CD4-positive, alpha-beta T cell treated with Interleukin-2 at 100 ng/mL for 4 hours (primary cell): ENCODE measurements at regions not wholly inside any gene's neighbourhood (a gene's known extent, or its start where the extent isn't known, plus 50 kb on each side); places are given as distances from the start of the nearest gene placed in this dataset.

ENCODE experiments used
- DNase-seq: peaks from one replicate; pipeline ENCODE4 v3.0.0-alpha.2; 2020; ENCODE audit warnings: low spot score

- DNase-seq = no peak
These were observed 74.4 kb upstream of the ARHGAP32 start for GRCh38 chr11:129266536-129266935.

DNA sequence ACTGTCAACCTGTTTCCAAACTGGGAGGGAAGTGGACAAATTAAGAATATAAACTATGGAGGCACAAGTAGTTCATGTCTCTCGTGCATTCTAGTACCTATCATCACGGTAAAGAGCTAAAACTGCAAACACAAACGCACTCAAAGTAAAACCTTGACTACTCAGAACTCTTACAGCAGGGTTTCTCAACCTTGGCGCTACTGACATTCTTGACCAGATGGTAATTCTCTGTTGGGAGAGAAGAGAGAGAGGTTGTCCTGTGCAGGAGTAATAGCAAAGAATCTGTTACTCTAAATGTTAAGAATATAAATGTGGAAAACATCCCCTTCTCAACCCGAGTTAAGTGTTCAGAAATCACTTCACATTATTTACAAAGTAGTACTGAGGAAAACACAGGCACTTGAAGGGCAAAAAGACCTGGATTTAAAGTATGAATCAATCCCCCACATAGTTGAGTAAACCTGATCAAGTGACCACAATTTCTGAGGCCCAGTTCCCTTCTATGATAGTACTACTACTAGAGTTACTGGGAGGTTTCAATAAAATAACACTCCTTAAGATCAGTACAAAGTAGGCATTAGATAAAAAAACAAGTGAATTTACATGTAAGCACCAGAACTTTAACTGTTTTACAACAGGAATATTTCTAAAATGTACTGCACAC lies 73.1 kb upstream of the ARHGAP32 start:
- no peak for DNase-seq

- no peak for DNase-seq
These were observed 72.0 kb upstream of the ARHGAP32 start for GRCh38 chr11:129264114-129264513.

- no peak for DNase-seq
These were observed 68.6 kb upstream of the ARHGAP32 start for GRCh38 chr11:129260750-129261149.

- no peak for DNase-seq
These were observed 67.8 kb upstream of the ARHGAP32 start for GRCh38 chr11:129259931-129260348.

DNA sequence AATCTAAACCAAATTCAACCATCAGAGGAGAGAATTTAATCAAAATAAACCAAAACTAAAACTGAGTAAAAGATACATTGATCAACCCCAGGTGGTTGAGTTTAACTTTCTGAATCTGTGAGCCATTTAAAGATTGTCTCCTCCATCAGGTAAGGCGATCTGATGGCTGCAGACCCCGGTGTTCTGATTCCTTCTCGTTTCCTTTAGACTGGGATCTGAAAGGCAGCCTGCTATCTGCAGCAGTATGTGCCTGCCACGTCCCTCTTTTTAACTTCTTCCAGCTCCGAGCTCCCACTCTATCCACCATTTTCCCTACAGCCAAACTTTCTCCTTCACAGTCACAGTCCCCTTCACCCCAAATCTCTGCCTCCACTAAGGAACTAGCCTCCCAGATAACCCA lies 66.1 kb upstream of the ARHGAP32 start:
- DNase-seq = no peak

DNA sequence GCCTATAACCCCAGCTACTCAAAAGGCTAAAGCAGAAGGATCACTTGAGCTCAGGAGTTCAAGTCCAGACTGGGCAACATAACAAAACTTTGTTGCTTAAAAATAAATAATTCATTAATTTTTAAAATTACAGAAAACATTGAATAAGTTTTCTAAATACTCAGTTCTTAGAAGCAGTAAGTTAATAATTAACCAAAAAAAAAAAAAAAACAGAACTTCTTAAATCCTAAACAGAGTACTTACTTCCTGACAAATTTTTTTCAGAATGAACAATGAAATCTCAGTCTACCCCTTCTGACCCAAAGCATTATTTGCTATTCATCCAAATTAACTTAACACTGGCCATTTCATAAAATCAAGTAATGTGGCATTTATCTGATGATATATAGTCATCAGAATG lies 65.4 kb upstream of the ARHGAP32 start:
- DNase-seq = no peak

DNA sequence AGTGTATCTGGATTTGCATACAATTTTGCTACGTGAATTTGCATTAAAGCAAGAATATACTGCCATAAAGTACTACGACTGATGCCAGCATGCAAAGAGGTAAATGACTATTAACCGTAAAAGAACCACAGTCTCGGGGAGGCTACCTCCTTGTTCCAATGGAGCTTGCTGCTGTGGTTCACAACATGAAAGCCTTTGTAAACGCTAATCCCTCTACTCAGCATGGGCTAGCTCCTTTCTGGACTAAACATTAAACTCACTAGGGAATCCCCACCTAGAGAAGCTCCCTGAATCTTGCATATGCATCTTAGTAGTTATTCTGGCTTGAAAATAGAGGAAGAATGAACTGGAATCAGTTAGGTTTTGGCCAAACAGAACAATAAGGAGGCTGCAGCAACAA lies 60.5 kb upstream of the ARHGAP32 start:
- DNase-seq = no peak

DNA sequence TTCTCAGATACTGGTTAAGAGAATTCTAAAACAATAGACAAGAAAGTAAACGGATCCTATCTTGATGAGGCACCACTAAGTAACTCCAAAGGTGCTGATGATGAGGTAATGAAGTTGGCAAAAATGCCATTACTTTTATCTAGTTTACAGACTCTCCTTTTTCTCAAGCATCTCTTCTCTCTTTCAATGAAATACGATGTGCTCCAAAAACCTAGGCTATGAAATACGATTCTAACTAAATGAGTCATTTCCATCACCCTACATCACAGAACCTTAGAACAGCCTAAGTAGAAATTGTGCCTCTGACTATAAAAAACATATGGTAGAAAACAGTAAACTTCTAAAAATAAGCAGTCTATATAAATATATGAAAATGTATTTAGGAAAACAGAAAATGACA lies 58.9 kb upstream of the ARHGAP32 start:
- DNase-seq = no peak

DNA sequence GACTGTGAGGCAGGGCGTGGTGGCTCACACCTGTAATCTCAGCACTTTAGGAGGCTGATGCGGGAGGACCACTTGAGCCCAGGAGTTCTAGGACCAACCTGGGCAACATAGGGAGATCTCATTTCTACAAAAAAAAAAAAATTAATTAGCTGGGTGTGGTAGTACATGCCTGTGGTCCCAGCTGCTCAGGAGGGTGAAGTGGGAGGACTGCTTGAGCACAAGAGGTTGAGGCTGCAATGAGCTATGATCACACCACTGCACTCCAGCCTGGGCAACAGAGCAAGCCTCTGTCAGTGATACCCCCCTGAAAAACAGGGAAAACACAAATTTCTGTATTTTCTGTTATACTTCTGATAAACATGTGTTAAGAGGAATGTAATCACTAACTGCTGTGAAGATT lies 57.8 kb upstream of the ARHGAP32 start:
- DNase-seq = no peak

DNA sequence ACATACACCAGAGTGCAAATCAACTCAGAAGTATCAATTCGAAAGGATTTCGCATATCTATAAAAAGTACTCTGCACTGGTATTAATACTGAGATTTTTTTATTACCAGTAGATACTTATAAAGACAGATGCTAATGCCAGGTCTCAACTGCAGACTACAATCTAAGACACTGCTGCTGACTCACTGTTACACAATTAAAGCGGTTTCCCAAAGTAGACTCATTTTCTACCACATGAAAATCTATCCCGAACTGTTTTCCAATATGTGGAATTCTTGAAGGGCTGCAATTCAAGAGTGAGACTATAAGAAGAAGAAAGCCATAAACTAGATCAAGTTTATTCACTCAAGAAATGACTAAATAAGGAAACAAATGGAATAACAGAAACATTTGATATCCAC lies 57.2 kb upstream of the ARHGAP32 start:
- no peak for DNase-seq

DNA sequence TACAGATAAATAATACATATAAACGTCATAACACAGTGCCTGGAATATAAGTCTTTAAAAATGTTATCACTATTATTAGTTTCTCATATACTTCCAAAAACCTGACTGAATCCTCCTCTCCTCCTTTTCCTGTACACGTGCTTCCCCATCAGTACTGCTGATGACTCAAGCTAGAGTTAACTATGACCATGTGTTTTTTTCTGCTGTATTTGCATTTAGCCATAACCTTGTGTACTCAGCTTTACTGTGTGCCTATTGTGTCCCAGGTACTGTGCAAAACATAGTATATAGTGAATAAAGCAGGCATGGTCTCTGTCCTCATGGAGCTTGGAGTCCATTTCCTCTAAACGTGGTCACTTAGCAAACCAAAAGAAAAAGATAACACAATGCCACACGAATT lies 56.5 kb upstream of the ARHGAP32 start:
- DNase-seq = no peak

GRCh38 chr11:129247135-129247534 lies 55.0 kb upstream of the ARHGAP32 start:
- DNase-seq = peak; percentile 8

DNA sequence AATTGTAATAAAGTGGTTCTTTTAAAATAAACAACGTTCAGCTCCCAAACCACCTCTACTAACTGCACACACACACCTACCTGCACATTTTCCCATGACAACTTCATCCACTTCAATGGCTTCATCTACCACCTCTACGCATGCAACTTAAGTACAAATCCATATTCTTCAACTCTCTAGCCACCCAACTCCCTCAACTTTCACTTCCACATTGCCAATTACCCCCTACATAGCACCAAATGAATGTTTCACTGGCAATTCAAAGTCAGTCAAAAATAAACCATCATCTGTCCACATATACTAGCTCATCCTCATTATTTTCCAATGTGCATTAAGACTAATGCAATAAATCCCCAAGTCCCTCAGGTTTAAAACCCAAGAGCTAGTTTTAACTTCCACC lies 50.7 kb upstream of the ARHGAP32 start:
- DNase-seq = no peak
